Calu3 (cell line): ENCODE measurements at regions not wholly inside any gene's neighbourhood (a gene's known extent, or its start where the extent isn't known, plus 50 kb on each side); places are given as distances from the start of the nearest gene placed in this dataset.
"Not testable (repeated sequence)": the region's sequence is repeated elsewhere in the genome, so short reads cannot be mapped to it uniquely, and the experiment has no call there.

Experiments
- BruUV-seq: library from RNA; stranded (reverse); fragments of 400-500 nt; replicated peaks from 2 replicates; lab custom pipeline; 2021; lab: Mats Ljungman, UMichigan
- CTCF ChIA-PET: fragments of 300-600 bp; sonication (Branson Sonifier 250); formaldehyde crosslinking; loops from one replicate; lab custom pipeline; 2022; ENCODE audit warnings: antibody characterized with exemption; lab: Charles Lee
- DNase-seq: peaks from one replicate; pipeline ENCODE4 v3.0.0; 2022
- H3K27ac Mint-ChIP-seq: one replicate; pipeline ENCODE4 v1.8.0; 2022; ENCODE audit warnings: mixed read lengths; ENCODE audit not compliant: unreplicated experiment
- H3K27me3 Mint-ChIP-seq: one replicate; pipeline ENCODE4 v1.8.0; 2022; ENCODE audit warnings: mixed read lengths; ENCODE audit not compliant: unreplicated experiment
- H3K36me3 Mint-ChIP-seq: one replicate; pipeline ENCODE4 v1.8.0; 2022; ENCODE audit warnings: mild to moderate bottlenecking, moderate library complexity, mixed read lengths; ENCODE audit not compliant: insufficient read depth, unreplicated experiment
- H3K4me1 Mint-ChIP-seq: one replicate; pipeline ENCODE4 v1.8.0; 2022; ENCODE audit warnings: mild to moderate bottlenecking, low read depth, mixed read lengths; ENCODE audit not compliant: unreplicated experiment
- H3K4me3 Mint-ChIP-seq: one replicate; pipeline ENCODE4 v1.8.0; 2022; ENCODE audit warnings: mild to moderate bottlenecking, low read depth, moderate library complexity, mixed read lengths; ENCODE audit not compliant: unreplicated experiment
- H3K9me3 Mint-ChIP-seq: one replicate; pipeline ENCODE4 v1.8.0; 2022; ENCODE audit warnings: low read depth, mixed read lengths; ENCODE audit not compliant: unreplicated experiment
- intact Hi-C: fragments of 100-400 bp; cut with micrococcal nuclease; formaldehyde crosslinking; loops from one replicate; pipeline ENCODE4 v1.10.0; 2022; ENCODE audit not compliant: unreplicated experiment
- TF ChIP-seq, protein P1 (sequence below): fragments of 200-600 bp; IDR thresholded peaks from one replicate; pipeline ENCODE4 v1.8.0; 2022; ENCODE audit warnings: antibody characterized with exemption; ENCODE audit not compliant: unreplicated experiment

DNA sequence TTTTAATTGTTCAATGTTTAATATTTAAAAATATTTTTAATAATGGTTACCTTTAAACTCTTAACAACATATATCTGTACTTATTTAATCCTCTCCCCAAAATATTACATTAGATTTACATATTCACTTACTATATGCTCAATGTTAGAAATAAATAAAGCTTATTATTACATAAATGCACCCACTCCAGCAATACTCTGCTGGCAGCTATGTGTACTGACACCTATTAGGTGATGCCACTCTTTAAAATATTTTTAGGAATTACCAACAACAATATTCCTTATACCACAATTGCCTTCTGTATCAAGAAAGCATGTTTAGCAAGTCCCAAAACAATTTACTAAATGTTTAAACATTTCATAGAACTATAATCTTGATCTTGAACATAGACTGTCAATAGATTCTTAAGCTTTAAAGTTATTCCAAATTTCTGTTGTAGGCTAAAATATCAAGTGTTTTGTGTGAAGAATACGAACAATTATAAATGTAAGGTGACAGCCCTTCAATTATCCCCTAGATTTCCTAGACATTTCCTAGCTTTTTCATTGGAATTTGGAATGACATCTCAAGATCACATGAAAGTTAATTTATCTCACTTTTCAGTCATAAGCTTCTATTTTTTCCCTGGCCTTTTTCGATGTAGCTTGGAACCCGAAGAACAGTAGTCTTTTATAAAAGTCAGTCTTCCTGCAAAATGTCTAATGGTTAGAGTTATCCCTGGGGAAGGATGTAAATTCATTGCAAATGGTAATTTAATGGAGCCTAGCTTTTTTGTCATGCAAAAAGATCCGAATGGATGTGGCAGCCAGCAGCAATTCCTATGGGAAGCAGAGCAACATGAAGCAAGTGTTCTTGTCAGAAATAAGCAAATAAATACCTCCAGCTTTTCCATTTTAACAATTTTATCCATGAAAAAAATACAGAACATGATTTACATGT lies 907.5 kb upstream of the ATXN7L3B start:
- Mint-ChIP-seq H3K36me3 (no peaks in the 10 kb centered on the region), H3K4me3 (no peak overlapping the region), H3K4me1 (no peaks in the 10 kb centered on the region), H3K27me3 (no peaks in the 10 kb centered on the region), H3K9me3 (no peaks in the 10 kb centered on the region), H3K27ac (no peak overlapping the region)
- TF ChIP-seq, protein P1, sequence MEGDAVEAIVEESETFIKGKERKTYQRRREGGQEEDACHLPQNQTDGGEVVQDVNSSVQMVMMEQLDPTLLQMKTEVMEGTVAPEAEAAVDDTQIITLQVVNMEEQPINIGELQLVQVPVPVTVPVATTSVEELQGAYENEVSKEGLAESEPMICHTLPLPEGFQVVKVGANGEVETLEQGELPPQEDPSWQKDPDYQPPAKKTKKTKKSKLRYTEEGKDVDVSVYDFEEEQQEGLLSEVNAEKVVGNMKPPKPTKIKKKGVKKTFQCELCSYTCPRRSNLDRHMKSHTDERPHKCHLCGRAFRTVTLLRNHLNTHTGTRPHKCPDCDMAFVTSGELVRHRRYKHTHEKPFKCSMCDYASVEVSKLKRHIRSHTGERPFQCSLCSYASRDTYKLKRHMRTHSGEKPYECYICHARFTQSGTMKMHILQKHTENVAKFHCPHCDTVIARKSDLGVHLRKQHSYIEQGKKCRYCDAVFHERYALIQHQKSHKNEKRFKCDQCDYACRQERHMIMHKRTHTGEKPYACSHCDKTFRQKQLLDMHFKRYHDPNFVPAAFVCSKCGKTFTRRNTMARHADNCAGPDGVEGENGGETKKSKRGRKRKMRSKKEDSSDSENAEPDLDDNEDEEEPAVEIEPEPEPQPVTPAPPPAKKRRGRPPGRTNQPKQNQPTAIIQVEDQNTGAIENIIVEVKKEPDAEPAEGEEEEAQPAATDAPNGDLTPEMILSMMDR: no peak
- DNase-seq: no peak
- CTCF ChIA-PET: interaction anchor here (1.3 kb wide), 1 partner anchor 1284 kb away, joined by 3 read pairs; no protein-coding TSS in a partner anchor
- intact Hi-C loops: no loop called here
- no TSS peak for BruUV-seq

DNA sequence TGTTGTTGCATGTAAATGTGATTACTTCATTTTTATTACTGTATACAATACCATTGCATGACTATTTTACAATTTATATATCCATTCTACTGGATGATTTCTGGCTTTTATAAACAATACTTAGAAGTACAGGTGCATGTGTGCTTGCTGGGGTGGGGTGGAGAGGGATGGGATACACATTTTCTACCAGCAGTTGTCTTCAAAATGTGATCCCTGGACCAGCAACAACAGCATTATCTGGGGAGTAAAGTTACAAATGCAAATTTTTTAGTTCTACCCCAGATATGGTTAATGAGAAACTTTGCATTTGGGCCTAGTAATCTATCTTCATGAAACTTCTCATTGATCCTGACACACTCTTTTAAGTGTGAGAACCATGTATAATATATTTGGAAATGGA lies 905.4 kb upstream of the ATXN7L3B start:
- intact Hi-C loops: no loop called here
- no TSS peak for BruUV-seq
- TF ChIP-seq, protein P1: no peak
- H3K4me1 Mint-ChIP-seq: no peaks in the 10 kb centered on the region
- no peak overlapping the region for H3K27ac Mint-ChIP-seq
- H3K4me3 Mint-ChIP-seq: no peak overlapping the region
- H3K36me3 Mint-ChIP-seq: no peaks in the 10 kb centered on the region
- peaks cover 2% of the 10 kb centered on the region for H3K9me3 Mint-ChIP-seq
- CTCF ChIA-PET: no interaction called here
- DNase-seq: no peak
- no peaks in the 10 kb centered on the region for H3K27me3 Mint-ChIP-seq

DNA sequence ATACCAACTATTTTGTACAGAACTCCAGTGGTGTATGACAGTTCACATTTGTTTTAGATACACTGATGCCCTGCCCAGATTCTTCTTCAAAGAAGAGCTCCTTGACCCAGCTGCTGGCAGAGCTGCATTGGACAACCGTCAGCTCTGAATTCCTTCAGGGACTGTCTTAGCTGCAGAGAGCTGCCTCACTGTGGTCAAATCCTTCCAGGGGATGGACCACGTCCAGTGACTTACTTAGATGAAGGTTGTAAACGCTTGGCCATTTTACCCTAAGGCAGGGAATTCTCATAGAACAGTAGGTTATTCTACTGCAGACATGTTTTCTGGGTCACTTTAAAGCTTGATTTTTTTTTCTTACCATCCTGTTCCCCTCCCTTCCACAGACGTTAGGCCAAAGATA lies 905.0 kb upstream of the ATXN7L3B start:
- no TSS peak for BruUV-seq
- CTCF ChIA-PET: no interaction called here
- TF ChIP-seq, protein P1: no peak
- Mint-ChIP-seq H3K9me3 (peaks cover 2% of the 10 kb centered on the region), H3K27ac (no peak overlapping the region), H3K4me3 (no peak overlapping the region), H3K27me3 (no peaks in the 10 kb centered on the region), H3K36me3 (no peaks in the 10 kb centered on the region), H3K4me1 (no peaks in the 10 kb centered on the region)
- intact Hi-C loops: no loop called here
- DNase-seq: no peak

DNA sequence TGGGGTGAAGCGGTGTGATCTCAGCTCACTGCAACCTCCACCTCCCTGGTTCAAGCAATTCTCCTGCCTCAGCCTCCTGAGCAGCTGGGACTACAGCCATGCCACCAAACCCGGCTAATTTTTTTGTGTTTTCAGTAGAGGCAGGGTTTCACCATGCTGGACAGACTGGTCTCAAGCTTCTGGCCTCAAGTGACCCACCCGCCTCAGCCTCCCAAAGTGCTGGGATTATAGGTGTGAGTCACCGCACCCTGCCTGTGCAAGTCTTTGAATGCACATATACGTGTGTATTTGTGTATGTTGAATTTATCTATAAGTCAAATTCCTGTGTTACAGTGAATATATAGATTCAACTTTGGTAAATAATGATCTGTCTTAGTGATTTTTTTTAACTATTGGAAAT lies 898.2 kb upstream of the ATXN7L3B start:
- H3K36me3 Mint-ChIP-seq, H3K27ac Mint-ChIP-seq, CTCF ChIA-PET, H3K27me3 Mint-ChIP-seq, H3K9me3 Mint-ChIP-seq, BruUV-seq, intact Hi-C loops, H3K4me1 Mint-ChIP-seq, H3K4me3 Mint-ChIP-seq, DNase-seq: not testable (repeated sequence)

DNA sequence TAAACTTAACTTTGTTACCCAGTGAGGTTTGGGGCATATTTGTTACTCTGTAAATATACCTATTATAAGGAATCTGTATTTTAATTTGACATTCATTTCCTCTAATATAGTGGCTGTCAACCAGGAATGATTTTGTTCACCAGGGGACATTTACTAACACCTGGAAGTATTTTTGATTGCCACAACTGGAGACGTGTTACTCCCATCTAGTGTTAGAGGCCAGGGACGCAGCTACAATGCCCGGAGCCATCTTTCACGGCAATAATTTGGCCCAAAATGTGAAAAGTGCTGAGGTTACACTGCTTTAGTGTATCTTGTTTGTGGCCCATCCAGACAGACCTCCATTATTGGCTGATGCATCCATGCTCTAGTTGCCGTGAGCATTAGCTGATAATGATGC lies 881.3 kb upstream of the ATXN7L3B start:
- Mint-ChIP-seq H3K27me3 (no peaks in the 10 kb centered on the region), H3K27ac (no peak overlapping the region), H3K9me3 (peaks cover 11% of the 10 kb centered on the region), H3K4me3 (no peak overlapping the region), H3K36me3 (no peaks in the 10 kb centered on the region), H3K4me1 (peaks cover 11% of the 10 kb centered on the region)
- intact Hi-C loops: no loop called here
- BruUV-seq: no TSS peak
- TF ChIP-seq, protein P1: no peak
- no peak for DNase-seq
- CTCF ChIA-PET: no interaction called here
